ENCODE measurements at regions not wholly inside any gene's neighbourhood (a gene's known extent, or its start where the extent isn't known, plus 50 kb on each side); places are given as distances from the start of the nearest gene placed in this dataset.

- Mint-ChIP-seq H3K27me3 (ENCODE audit: low read depth) (peaks cover 9% of the 10 kb centered on the region), H3K4me1 (peaks cover 14% of the 10 kb centered on the region), H3K27ac (ENCODE audit: unreplicated experiment) (no peak overlapping the region), H3K36me3 (ENCODE audit: low read depth) (no peaks in the 10 kb centered on the region), H3K4me3 (no peak overlapping the region), H3K9me3 (no peaks in the 10 kb centered on the region)
- DNase-seq (ENCODE audit: low read depth, low spot score) = no peak
- TF ChIP-seq CTCF (conservative IDR thresholded peaks at IDR 0.05) = no peak
Observed at GRCh38 chr7:101746314-101746713, 71.1 kb upstream of the CUX1 start.

GRCh38 chr7:101747053-101747878 is 70.2 kb upstream of the CUX1 start:
- H3K36me3 Mint-ChIP-seq (ENCODE audit: low read depth) = no peaks in the 10 kb centered on the region
- H3K9me3 Mint-ChIP-seq = no peaks in the 10 kb centered on the region
- DNase-seq (ENCODE audit: low read depth, low spot score) = no peak
- H3K27ac Mint-ChIP-seq (ENCODE audit: unreplicated experiment) = no peak overlapping the region
- TF ChIP-seq CTCF (conservative IDR thresholded peaks at IDR 0.05) = no peak
- H3K4me3 Mint-ChIP-seq = no peak overlapping the region
- H3K27me3 Mint-ChIP-seq (ENCODE audit: low read depth) = peaks cover 8% of the 10 kb centered on the region
- peaks cover 13% of the 10 kb centered on the region for H3K4me1 Mint-ChIP-seq

GRCh38 chr7:101747879-101748345 is 69.5 kb upstream of the CUX1 start:
- Mint-ChIP-seq H3K27me3 (ENCODE audit: low read depth) (peaks cover 2% of the 10 kb centered on the region), H3K9me3 (no peaks in the 10 kb centered on the region), H3K4me1 (peaks cover 10% of the 10 kb centered on the region), H3K36me3 (ENCODE audit: low read depth) (no peaks in the 10 kb centered on the region), H3K4me3 (no peak overlapping the region), H3K27ac (ENCODE audit: unreplicated experiment) (no peak overlapping the region)
- no peak for TF ChIP-seq CTCF (conservative IDR thresholded peaks at IDR 0.05)
- no peak for DNase-seq (ENCODE audit: low read depth, low spot score)

- peaks cover 18% of the 10 kb centered on the region for H3K4me1 Mint-ChIP-seq
- TF ChIP-seq CTCF (conservative IDR thresholded peaks at IDR 0.05) = no peak
- no peak overlapping the region for H3K27ac Mint-ChIP-seq (ENCODE audit: unreplicated experiment)
- no peak for DNase-seq (ENCODE audit: low read depth, low spot score)
- peaks cover 9% of the 10 kb centered on the region for H3K27me3 Mint-ChIP-seq (ENCODE audit: low read depth)
- no peaks in the 10 kb centered on the region for H3K9me3 Mint-ChIP-seq
- no peaks in the 10 kb centered on the region for H3K36me3 Mint-ChIP-seq (ENCODE audit: low read depth)
- no peak overlapping the region for H3K4me3 Mint-ChIP-seq
Observed at GRCh38 chr7:101749891-101750290, 67.5 kb upstream of the CUX1 start.

- Mint-ChIP-seq H3K4me1 (peaks cover 11% of the 10 kb centered on the region), H3K36me3 (ENCODE audit: low read depth) (no peaks in the 10 kb centered on the region), H3K9me3 (no peaks in the 10 kb centered on the region), H3K27ac (ENCODE audit: unreplicated experiment) (no peak overlapping the region), H3K27me3 (ENCODE audit: low read depth) (peaks cover 14% of the 10 kb centered on the region), H3K4me3 (no peak overlapping the region)
- DNase-seq (ENCODE audit: low read depth, low spot score) = no peak
- TF ChIP-seq CTCF (conservative IDR thresholded peaks at IDR 0.05) = no peak
Observed at GRCh38 chr7:101753316-101753715, 64.1 kb upstream of the CUX1 start.

Measured in neural crest cell (in vitro differentiated cells).